GM12878 (cell line): ENCODE measurements at regions not wholly inside any gene's neighbourhood (a gene's known extent, or its start where the extent isn't known, plus 50 kb on each side); places are given as distances from the start of the nearest gene placed in this dataset.

Source experiments
- TCF3 ChIP-seq: IDR thresholded peaks from 2 replicates; pipeline ENCODE4 v1.6.1; 2012; ENCODE audit warnings: low read depth, mild to moderate bottlenecking, low read length, borderline replicate concordance; ENCODE audit not compliant: insufficient read depth

DNA sequence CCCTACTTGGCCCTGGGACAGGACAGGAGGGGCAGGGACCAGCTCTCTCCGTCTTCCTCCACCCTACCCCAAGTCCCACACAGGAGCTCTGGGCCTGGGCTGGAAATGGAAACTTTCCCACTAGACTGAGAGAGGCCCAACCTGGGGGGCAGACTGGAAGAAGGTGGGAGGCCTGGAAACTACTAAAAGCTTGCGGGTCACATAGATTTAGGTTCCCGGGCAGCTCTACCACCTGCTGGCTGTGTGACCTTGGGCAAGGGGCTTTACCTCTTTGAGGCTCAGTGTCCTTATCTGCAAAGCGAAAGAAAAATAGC, 49.9 kb upstream of the CCDC174 start (continued):
- no peak for TF ChIP-seq TCF3
